ENCODE measurements at regions not wholly inside any gene's neighbourhood (a gene's known extent, or its start where the extent isn't known, plus 50 kb on each side); places are given as distances from the start of the nearest gene placed in this dataset.

DNA sequence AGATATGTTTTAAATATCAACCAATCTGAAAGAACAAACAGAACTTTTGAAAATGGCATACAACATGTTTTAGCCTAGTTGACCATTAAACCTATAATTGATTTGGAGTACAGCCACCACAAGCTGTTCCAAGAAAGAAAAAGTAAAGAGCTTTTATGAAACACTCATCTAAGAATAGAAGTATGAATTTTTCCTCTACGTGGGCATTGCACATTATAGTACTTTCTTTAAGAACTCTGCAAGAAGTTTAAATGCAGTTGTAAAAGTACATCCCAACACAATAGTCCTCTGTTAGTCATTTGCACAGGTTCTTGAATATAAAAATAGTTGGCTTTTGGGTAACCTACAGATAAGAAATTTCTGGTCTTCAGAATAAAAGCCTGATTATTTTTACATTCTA, 933.6 kb upstream of the ADGRL3 start:
- DNase-seq (no peak), FAIRE-seq (no peak)
- H3K4me3 ChIP-seq (ENCODE audit: low read length in 3 of 3), result no peak overlapping the region
- no peaks in the 10 kb centered on the region for H3K9me3 ChIP-seq (ENCODE audit: control insufficient read depth in 2 of 3, insufficient read depth in 1 of 3, low read length in 3 of 3)
- no peaks in the 10 kb centered on the region for H3K4me1 ChIP-seq (ENCODE audit: control insufficient read depth in 2 of 3, insufficient read depth in 2 of 3, low read depth in 1 of 3, low read length in 3 of 3)
- TF ChIP-seq, protein P1, sequence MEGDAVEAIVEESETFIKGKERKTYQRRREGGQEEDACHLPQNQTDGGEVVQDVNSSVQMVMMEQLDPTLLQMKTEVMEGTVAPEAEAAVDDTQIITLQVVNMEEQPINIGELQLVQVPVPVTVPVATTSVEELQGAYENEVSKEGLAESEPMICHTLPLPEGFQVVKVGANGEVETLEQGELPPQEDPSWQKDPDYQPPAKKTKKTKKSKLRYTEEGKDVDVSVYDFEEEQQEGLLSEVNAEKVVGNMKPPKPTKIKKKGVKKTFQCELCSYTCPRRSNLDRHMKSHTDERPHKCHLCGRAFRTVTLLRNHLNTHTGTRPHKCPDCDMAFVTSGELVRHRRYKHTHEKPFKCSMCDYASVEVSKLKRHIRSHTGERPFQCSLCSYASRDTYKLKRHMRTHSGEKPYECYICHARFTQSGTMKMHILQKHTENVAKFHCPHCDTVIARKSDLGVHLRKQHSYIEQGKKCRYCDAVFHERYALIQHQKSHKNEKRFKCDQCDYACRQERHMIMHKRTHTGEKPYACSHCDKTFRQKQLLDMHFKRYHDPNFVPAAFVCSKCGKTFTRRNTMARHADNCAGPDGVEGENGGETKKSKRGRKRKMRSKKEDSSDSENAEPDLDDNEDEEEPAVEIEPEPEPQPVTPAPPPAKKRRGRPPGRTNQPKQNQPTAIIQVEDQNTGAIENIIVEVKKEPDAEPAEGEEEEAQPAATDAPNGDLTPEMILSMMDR (IDR thresholded peaks at IDR 0.05; ENCODE audit: borderline replicate concordance, extremely low read depth, insufficient read depth), result no peak
- H3K9ac ChIP-seq (ENCODE audit: low read length in 3 of 3), result no peak overlapping the region
- H3K27ac ChIP-seq (ENCODE audit: low read depth in 2 of 2, low read length in 2 of 2), result no peak overlapping the region
- intact Hi-C loops (cut with DNase I), result no loop called here
- no peaks in the 10 kb centered on the region for H3K27me3 ChIP-seq (ENCODE audit: control insufficient read depth, insufficient read depth, low read length)
- no peaks in the 10 kb centered on the region for H3K36me3 ChIP-seq (ENCODE audit: control insufficient read depth in 2 of 3, insufficient read depth in 3 of 3, low read length in 3 of 3)

DNA sequence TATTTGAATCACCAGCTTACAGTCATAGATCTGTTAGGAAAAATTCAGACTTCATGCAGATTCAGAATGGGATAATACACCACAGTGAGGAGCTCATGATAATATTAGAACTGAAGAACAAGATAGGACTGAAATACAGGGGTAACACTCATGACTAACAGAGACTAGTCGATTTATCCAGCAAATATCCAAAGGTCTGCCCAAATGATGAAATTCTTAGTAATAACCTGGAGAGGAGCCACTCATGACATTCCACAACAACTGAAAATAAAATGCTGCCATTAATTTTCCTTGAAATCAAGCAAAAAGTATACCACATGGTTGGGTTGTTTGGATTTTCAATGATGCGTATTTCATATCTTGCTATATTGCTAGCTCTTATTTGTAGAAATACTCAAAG, 903.7 kb upstream of the ADGRL3 start:
- DNase-seq, result no peak
- Histone ChIP-seq H3K27ac (ENCODE audit: low read depth in 2 of 2, low read length in 2 of 2) (no peak overlapping the region), H3K9me3 (ENCODE audit: control insufficient read depth in 2 of 3, insufficient read depth in 1 of 3, low read length in 3 of 3) (peaks cover 0 to 3% (median 0%) of the 10 kb centered on the region in 3 donors), H3K4me3 (ENCODE audit: low read length in 3 of 3) (no peak overlapping the region), H3K9ac (ENCODE audit: low read length in 3 of 3) (no peak overlapping the region), H3K4me1 (ENCODE audit: control insufficient read depth in 2 of 3, insufficient read depth in 2 of 3, low read depth in 1 of 3, low read length in 3 of 3) (no peaks in the 10 kb centered on the region), H3K36me3 (ENCODE audit: control insufficient read depth in 2 of 3, insufficient read depth in 3 of 3, low read length in 3 of 3) (no peaks in the 10 kb centered on the region), H3K27me3 (ENCODE audit: control insufficient read depth, insufficient read depth, low read length) (no peaks in the 10 kb centered on the region)
- FAIRE-seq, result no peak
- TF ChIP-seq, protein P1 (IDR thresholded peaks at IDR 0.05; ENCODE audit: borderline replicate concordance, extremely low read depth, insufficient read depth), result no peak
- intact Hi-C loops (cut with DNase I), result no loop called here

DNA sequence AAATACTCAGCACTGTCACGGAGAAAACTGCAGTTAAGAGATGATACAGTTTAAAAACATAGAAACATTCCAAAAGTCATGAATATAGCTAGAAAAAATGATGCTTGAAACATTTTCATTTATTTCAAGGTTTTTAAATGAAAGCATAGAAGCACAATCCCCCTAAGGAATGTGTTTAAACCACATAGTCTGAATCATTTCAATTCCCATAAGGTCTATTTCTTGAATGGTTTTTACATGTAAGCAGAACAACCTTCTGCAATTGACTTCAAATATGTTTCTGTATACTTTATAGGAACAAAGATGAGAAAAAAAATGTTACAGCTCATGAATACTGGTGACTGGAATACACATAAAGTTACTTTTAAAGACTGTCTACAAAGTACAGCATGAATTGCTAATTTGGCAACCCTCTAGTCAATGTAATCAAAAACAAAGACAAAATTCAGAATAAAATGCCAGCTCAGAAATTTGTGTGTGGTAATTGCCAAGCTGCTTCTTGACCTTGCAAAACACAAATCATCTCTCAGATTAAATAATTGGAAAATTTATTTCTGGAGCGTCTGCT, 886.4 kb upstream of the ADGRL3 start:
- H3K4me3 ChIP-seq (ENCODE audit: low read length in 3 of 3), result no peak overlapping the region
- H3K27ac ChIP-seq (ENCODE audit: low read depth in 2 of 2, low read length in 2 of 2), result no peak overlapping the region
- intact Hi-C loops (cut with DNase I), result no loop called here
- H3K9ac ChIP-seq (ENCODE audit: low read length in 3 of 3), result no peak overlapping the region
- no peaks in the 10 kb centered on the region for H3K36me3 ChIP-seq (ENCODE audit: control insufficient read depth in 2 of 3, insufficient read depth in 3 of 3, low read length in 3 of 3)
- no peaks in the 10 kb centered on the region for H3K9me3 ChIP-seq (ENCODE audit: control insufficient read depth in 2 of 3, insufficient read depth in 1 of 3, low read length in 3 of 3)
- no peak for DNase-seq
- no peaks in the 10 kb centered on the region for H3K27me3 ChIP-seq (ENCODE audit: control insufficient read depth, insufficient read depth, low read length)
- H3K4me1 ChIP-seq (ENCODE audit: control insufficient read depth in 2 of 3, insufficient read depth in 2 of 3, low read depth in 1 of 3, low read length in 3 of 3), result no peaks in the 10 kb centered on the region
- no peak for FAIRE-seq
- TF ChIP-seq, protein P1 (IDR thresholded peaks at IDR 0.05; ENCODE audit: borderline replicate concordance, extremely low read depth, insufficient read depth), result no peak

DNA sequence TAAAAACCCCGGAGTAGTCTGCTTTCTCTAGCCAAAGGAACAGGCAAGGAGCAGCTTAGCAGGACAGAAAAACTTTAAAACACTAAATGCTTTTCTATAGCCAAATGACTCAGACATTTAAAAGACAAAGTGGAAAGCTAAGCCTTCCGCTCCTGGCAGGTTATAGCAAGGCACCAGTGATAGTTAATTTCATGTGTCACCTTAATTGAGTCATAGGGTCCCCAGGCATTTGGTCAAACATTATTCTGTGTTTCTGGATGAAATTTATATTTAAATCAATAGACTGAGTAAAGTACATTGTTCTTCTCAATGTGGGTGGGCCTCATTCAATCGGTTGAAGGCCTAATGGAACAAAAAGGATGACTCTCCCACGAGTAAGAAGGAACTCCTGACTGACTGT, 885.7 kb upstream of the ADGRL3 start:
- Histone ChIP-seq H3K9me3 (ENCODE audit: control insufficient read depth in 2 of 3, insufficient read depth in 1 of 3, low read length in 3 of 3) (no peaks in the 10 kb centered on the region), H3K36me3 (ENCODE audit: control insufficient read depth in 2 of 3, insufficient read depth in 3 of 3, low read length in 3 of 3) (no peaks in the 10 kb centered on the region), H3K27ac (ENCODE audit: low read depth in 2 of 2, low read length in 2 of 2) (no peak overlapping the region), H3K4me3 (ENCODE audit: low read length in 3 of 3) (no peak overlapping the region), H3K4me1 (ENCODE audit: control insufficient read depth in 2 of 3, insufficient read depth in 2 of 3, low read depth in 1 of 3, low read length in 3 of 3) (no peaks in the 10 kb centered on the region), H3K27me3 (ENCODE audit: control insufficient read depth, insufficient read depth, low read length) (no peaks in the 10 kb centered on the region), H3K9ac (ENCODE audit: low read length in 3 of 3) (no peak overlapping the region)
- intact Hi-C loops (cut with DNase I), result no loop called here
- FAIRE-seq (no peak), DNase-seq (no peak)
- TF ChIP-seq, protein P1 (IDR thresholded peaks at IDR 0.05; ENCODE audit: borderline replicate concordance, extremely low read depth, insufficient read depth), result no peak
